Dedifferentiated amniotic fluid mesenchymal stem cell (primary cell): ENCODE measurements at regions not wholly inside any gene's neighbourhood (a gene's known extent, or its start where the extent isn't known, plus 50 kb on each side); places are given as distances from the start of the nearest gene placed in this dataset.

ENCODE experiments used
- DNase-seq: peaks from one replicate; pipeline ENCODE4 v3.0.0-alpha.2; 2016; ENCODE audit errors: extremely low spot score

DNA sequence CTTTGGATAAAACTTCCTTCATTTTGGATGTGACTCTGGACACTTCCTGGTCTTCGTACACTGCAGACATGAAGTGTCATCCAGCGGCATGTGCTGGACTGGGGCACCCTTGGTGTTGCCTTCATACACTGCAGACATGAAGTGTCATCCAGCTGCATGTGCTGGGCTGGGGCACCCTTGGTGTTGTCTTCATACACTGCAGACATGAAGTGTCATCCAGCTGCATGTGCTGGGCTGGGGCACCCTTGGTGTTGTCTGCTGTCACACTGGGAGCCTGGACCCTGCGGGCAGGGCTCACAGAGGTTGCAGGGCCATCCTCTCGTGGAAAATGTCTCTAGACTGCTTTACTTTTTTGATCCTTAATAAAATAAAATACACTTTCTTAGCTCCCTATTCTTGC, 771.4 kb downstream of the BRD1 start:
- DNase-seq = no peak

DNA sequence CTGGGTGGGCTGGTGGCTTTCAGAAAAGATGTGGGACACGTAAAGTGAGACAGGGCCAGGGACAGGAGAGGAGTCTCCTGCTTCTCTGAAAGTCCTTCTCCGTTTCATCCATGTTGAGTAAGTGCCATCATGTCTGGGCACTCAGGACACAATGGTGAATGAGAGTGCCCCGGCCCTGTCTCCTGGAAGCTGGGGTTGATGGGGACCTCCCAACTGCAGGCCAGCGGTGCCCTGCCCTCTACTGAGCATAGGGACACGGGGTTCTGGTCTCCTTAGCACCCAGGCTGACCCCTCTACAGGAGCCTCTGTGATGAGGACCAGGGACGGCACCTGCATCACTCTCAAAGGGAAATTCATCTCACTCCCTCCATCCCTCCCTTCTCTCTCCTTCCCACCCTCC, 772.3 kb downstream of the BRD1 start:
- no peak for DNase-seq

DNA sequence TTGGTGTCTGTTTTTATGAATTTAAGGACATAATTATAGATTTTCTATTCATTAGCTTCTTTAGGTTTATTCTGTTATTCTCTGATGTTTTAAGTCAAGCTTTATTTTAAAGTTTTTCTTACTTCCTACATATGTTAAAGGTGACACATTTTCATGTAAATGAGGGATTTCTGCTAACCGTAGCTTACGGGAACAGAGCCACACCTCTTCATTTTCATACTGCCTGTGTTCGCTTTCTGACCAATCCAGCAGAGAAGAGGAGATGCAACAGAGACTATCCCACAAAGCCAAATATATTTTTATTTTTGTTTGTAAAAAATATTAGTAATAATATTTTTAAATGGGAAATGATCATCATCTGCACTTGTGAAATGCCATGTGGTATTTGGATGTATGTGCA, 774.1 kb downstream of the BRD1 start:
- DNase-seq = no peak

DNA sequence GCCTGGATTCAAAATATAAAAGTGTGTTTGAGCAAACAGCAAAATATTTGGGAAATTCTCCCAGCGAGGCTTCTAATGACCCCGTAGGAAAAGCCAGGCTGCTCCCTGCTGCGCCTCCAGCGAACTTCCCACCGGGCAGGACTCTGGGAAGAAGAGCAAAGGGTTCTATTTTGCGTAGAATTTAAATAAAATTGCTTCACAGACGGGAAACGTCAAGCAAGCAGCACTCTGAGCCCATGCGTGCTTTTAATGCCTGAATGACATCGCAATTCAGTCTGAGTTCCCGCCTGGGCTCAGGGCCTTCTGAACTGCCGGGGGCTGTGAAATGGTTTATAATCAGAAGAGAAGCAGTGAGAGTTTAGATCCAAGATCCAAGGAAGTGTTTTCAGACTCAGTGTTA, 775.1 kb downstream of the BRD1 start:
- no peak for DNase-seq

DNA sequence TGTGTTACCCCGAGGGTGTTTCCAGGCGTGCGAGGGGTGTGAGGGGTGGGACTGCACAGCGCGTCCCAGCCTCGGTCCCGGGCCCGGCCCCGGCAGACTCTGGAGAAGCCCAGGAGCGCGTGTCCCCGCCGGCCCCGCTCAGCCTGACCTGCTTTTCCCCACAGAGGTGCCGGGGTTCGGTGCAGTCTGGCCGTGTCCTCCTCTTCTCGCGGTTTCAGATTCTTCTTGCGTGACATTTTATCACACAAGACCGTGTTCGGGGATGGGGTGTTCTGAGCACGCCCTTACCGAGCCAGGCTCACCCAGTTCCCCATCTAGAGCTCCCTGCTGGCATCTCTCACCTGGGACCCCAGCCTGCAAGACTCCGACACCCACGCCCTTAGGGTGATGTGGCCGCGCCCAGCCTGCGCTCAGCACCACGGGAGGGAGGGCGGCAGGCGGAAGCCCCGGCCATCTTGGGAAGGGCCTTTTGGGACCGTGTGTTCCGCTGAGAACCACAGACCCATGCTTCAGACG, 775.6 kb downstream of the BRD1 start:
- DNase-seq = no peak

DNA sequence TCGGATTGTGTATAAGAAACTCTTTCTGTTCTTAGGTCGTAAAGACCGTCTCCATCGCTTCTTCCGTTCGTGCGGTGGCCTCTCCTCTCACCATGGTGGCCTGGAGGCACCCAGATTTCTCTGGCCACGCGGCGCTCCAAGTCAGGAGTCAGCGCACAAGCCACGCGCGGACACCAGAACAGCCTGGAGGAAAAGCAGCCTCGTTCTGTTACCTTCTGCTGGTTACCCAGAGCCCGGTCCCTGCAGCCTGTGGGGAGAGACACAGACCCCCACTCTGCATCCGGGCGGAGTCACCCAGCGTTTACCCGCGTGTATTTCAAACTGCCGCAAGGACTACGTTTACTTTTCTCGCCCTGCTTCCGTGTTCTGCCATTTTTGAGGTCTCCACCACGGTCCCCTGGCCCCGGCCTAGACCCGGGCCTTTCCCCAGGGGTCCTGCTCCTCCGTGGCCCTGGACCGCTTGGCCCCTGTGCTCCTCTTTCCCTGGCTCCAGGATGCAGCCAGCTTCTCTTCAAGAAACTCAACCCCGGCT, 776.1 kb downstream of the BRD1 start:
- no peak for DNase-seq

DNA sequence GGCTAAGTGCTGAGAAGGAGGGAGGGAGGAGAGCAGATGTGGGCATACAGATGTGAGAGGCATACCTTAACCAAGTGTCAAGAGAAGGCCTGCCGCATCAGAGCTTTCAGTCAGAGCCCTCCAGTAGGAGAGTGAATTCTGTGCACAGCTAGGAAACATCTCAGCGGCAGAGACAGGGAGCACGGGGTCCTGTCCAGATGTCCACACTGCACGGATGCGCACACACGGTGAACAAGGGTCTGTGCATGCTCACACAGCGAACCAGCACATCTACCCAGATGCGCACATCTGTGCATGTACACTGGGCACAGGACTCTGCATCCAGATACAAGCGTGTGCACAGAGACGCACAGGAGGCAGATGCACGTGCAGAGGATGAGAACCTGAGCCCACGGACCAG, 778.0 kb downstream of the BRD1 start:
- DNase-seq = no peak

DNA sequence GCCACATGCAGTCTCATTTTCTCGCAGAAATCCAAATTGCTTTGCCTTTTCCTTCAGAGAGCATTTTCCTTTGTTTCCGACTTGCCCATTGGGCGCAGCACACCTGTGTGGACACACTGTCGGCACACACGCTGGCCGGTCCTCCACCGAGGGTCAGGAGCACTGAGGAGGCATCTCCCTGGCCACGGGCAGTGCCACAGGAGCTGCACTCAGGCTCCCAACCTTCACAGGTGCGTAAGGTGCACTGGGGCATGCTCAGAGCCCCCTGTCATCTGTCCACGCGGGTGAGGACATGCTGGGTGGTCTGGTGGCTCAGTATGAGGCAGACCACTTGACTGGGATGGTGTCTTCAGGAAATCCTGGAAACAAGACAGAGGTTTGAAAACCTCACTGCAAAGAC, 779.1 kb downstream of the BRD1 start:
- DNase-seq = no peak

DNA sequence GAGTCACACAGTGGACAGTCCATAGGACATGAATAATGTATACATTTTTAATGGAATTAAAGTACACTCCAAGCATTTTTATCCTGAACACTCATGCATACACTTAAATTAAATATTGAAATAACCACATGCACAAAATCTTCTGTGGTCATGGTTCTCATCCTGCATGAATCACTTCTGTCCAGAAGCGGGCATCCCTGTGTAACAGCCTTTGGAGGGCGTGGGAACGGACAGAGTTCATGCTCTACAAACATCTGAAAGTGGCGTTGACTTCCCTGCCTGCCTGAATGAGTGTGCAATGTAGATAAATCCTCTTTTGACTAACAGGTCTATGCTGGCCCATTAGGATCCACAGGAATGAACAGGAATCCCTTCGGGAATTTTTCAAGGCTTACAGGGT, 780.2 kb downstream of the BRD1 start:
- no peak for DNase-seq

DNA sequence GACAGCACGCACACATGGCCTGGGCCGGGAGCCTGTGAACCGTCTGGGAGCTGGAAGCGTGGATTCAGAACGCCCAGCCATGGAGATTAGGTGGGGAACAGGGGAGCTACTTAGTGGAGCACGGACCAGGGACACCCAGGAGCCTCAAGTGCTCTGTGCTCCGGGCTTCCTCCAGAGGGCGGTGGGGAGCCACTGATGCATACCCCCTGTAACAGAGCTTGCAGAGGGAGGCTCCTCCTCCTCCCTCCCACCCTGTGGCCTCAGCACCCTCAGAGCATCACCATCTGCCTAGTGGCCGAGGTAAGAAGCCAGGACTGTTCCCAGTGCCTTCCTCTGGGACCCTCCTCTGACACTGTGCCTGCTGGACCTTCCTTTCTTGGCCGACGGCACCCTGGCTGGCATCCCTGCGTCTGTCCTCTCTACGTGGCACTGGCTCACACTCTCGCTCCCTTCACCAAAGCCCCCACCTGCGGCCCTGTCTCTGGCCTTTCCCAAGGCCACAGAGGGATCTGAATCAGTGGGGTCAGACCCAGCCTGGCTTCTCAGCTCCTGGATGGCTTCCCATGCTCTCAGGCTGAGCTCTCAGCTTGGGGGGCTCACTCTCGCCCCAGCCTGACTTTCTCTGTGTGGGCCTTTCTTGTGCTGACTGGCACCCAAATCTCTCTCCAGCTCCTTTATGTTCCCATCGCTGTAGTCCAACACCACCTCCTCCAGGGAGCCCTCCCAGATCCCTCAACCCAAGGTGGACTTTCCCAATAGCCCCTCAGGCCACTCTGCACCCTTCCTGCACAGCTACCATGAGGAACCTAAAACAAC, 780.9 kb downstream of the BRD1 start:
- no peak for DNase-seq

DNA sequence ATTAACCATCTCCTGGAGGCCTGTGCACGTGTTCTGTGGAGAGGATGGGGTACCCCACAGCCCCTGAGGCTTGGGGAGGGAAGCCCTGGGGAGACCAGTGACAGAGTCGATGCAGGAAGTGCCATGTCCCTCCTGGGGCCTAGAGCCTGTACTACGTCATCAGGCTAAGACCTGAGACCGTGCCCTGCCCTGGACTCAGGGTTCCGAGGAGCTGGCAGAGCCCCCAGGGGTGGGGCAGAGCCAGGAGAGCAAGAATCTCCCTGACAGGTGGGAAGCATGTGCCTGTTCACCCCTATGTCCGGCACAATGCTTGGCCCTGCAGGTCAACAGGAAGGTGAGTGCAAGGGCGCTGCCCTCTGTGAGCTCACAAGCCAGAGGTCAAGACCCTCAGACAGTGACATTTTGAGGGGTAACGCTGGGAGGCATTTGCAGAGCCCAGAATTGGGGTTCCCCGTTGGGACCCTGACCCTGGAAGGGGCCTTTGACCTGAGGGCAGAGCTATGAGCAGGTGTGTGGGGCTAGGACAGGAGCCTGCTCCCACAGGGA, 781.6 kb downstream of the BRD1 start:
- DNase-seq = no peak

DNA sequence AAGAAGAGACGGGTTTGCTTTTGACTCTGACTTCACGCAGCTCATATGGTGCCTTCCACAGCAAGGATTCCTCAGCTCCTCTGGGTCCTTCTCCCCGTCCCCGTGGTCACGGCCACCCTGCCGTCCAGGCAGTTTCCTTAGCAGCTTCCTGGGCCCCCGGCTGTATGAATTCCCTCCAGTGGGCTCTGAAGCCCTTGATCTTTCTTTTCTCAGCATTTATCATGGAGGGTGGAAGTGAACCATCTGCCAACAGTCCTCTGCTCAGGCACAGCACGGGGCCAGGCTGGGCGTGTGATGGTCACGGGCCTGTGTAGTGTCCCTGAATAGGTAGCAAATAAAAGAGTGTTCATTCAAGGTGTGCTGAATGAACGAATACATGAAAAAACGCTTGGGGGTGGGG, 782.4 kb downstream of the BRD1 start:
- no peak for DNase-seq

DNA sequence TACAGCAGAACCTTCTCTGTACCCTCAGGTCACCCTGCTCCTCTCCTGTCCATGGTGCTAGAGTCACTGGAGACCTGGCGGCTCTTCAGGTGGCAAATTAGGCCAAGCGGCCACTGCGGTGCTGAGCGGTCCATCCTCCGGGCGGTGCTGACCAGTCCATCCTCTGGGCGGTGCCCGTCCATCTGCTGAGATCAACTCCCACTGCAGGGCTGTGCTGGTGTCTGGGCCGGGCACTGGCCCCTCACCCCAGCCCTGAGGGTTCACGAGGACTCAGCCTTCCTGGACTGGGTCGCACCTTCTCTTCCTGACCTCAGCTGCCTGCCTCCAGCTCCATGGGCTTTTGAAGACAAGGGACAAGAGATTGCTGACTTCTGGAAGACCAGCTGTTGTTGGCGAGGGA, 782.9 kb downstream of the BRD1 start:
- no peak for DNase-seq

DNA sequence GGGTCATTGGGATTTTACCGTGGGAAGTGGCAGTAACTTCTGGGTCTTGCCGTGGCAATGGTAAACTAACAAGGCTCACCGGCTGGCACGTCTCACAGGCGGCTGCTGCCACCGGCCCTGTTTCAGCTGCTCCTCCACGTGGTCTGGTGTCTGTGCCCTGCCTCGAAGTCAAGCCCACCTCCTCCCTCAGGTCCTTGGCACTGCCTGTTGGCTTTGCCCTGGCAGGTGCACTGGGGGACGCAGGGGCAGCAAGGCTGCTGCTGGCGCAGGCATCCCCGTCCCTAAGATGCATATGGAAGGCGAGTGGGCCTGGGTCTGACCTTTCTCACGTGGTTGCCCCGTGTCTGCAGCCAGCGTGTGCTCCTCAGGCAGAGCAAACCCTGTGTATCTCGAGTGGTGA, 783.6 kb downstream of the BRD1 start:
- DNase-seq = no peak

DNA sequence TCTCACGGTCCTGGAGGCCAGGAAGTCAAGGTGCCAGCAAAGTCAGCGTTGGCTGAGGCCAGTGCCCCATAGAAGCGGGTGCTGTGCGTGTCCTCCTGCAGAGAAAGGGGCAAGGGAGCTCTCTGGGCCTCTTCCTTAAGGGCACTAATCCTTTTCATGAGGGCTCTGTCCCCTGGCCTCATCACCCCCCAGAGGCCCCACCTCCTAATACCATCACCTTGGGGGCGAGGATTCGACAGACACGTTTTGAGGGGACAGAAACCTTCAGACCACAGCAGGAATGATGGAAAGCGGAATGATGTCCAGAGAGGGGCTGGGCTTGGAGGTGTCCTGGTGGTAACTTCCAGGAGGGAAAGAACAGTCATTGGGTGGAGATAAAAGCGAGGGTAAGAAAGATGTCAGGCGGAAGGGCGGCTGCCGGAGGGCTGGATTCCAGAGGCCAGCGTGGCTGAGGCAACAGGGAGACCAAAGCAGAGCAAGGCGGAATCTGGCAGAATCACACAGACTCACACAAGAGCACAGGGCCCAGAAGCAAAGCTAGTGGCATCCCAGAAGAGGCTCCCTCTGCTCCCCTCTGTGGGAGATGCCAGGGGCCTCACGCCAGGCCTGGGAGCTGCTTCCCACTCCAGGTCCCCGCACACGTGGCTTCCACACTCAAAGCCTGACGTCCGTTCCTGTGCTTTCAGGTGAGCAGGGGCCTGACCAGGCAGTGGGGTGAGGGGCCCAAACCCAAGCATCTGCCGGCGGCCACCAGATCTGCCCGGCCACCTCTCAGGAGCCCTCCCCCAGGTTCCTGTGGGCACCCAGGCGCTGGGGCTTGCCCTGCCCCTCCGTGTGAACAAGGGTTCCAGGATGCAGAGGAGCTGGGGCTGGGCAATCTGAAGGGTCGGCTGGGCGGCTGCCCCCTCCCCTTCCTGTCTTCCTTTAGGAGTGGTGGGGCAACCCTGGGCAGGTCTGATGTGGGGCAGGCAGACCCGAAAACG, 784.5 kb downstream of the BRD1 start:
- DNase-seq = no peak

DNA sequence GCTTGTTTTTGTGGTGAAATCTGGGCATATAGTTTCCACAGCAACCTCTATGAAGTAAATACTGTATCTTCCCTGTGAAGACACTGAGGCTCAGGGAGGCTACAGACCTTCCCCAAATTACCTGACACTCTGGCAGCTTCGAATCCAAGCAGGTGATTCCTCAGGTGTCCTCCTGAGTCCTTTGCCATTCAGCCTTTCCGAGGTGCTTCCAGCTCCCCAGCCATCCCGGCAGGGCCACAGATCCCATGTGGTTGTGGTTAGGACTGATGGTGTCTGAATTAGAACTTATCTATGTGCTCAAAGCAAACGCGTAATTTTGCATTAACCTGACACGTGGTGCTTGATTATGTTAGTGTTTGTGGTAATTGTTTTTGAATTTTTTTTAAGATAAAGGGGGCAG, 785.6 kb downstream of the BRD1 start:
- DNase-seq = no peak

DNA sequence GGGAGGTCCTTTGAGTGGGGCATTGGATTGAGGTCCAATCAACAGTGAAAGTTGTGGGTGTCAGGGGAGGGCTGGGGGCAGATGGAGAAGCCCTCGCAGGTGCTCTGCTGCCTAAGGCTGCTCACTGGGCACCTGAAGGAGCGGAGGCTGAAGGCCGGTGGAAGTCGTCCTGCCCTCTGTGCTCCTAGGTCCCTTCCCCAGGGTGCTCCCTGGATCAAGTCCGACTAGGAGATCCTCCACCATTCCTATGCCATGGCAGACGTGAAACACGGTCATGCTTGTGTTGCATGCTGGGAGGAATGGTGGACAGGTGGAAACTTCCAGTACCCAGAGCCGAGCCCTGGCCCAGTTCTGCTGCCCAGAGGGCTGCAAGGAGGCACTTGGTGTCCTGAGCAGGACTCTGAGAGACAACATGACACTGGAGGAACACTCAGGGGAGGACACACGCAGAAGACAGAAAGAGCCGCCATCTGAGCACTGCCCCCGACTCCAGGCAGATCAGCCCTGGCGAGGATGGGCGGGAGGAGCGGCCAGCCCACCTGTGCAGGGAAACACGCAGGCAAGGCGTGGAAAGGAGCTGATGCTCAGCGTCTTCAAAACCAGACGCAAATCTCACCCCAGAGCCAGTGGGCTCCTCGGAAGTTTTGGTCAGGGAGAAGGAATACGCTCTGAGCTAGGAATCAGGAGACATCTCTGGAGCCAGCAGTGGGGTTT, 786.8 kb downstream of the BRD1 start:
- no peak for DNase-seq

DNA sequence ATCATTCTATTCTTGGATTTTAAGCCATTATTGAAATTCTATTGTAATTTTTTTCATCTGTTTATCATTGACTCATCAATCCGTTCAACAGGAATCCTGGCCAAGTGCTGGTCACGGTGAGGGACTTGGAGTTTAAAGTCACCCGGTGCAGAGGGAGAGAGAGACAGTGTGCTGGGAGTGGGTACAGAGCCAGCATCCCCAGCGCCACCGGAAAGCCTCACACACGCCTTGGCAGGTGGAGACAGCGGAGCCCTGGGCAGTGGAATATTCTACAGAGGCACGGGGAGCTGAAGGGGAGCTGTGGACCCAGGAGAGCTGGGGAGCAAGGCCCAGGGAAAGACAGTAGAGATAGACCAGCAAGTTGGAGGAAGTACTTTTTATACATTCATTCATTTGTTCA, 787.6 kb downstream of the BRD1 start:
- DNase-seq = no peak

DNA sequence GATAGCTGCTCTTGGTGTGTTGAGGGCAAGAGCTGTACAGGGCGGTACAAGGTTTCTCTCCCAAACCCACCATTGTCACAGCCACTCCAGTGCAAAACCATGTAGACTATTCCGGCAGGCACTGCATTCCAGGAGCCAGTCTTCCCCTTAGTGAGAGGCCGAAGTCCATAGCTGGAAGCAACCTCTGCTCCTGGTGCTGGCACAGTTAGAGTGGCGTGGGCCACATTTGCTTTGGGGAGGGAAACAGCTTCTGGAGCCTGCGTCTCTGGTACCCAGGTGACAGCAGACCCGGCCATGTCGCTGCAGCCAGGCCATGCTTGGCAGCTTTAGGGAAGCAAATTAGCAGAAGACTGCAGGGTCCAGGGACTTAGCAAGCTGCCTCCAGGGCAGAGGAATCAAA, 788.0 kb downstream of the BRD1 start:
- DNase-seq = no peak

DNA sequence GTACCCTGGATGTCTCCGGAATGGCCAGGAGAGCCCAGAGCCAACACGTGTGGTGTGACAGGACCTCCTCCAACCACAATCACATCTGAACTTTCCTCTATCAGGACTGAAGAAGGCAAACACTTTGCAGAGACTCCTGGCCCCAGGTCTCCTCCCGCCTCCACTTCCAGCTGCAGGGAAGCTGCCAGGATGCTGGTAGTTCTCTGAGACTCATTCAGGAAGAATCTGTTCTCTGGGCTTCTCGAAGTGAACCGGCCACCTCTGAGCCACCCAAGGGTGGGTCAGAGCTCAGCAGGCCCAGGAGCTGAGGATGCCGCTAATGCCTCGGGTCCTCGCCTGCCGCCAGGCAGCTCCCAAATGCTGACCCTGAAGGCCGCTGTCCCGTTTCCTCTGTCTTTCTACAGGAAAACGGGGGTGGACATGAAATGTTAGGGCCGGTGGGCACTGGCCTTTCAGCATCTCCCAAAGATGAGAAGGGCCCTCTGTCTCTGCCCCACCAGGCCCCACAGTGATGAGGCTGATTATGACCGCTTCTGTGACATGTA, 789.9 kb downstream of the BRD1 start:
- no peak for DNase-seq

DNA sequence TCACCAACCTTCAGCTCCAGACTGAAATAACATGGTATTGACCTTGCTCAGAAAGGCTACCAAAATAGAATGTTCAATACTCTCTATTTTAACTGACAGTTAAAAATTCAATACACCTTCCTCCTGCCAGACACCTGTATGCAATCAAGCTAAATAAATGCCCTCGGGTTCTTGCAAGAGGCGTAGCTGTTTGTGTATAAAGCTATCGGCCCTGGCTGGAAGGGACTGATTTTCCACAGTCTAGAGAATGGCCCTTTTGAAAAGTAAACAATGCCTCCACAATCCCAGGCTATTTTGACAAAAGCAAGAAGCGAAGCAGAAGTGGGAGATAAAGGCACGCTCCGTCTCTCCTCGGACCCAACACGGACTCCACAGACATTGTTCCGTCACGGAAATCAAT, 791.2 kb downstream of the BRD1 start:
- DNase-seq = no peak
